ENCODE measurements at regions not wholly inside any gene's neighbourhood (a gene's known extent, or its start where the extent isn't known, plus 50 kb on each side); places are given as distances from the start of the nearest gene placed in this dataset.
A peak's percentile ranks its signal among the peaks of the same experiment; 100 is the strongest.

GRCh38 chr10:105700218-105700617, 1059.1 kb downstream of the SORCS3 start:
- TF ChIP-seq CTCF (IDR thresholded peaks at IDR 0.05; ENCODE audit: unreplicated experiment in 3 of 3), result no peak
- Mint-ChIP-seq H3K27ac (no peak overlapping the region), H3K9me3 (no peaks in the 10 kb centered on the region), H3K36me3 (ENCODE audit: low read depth) (no peaks in the 10 kb centered on the region), H3K27me3 (ENCODE audit: low read depth) (no peaks in the 10 kb centered on the region), H3K4me3 (no peak overlapping the region), H3K4me1 (no peaks in the 10 kb centered on the region)

- no peaks in the 10 kb centered on the region for H3K27me3 Mint-ChIP-seq (ENCODE audit: low read depth)
- H3K4me3 Mint-ChIP-seq, result no peak overlapping the region
- no peaks in the 10 kb centered on the region for H3K9me3 Mint-ChIP-seq
- no peak overlapping the region for H3K27ac Mint-ChIP-seq
- H3K36me3 Mint-ChIP-seq (ENCODE audit: low read depth), result no peaks in the 10 kb centered on the region
- no peaks in the 10 kb centered on the region for H3K4me1 Mint-ChIP-seq
- TF ChIP-seq CTCF (IDR thresholded peaks at IDR 0.05; ENCODE audit: unreplicated experiment in 3 of 3), result no peak
Observed at GRCh38 chr10:105699504-105699903, 1058.4 kb downstream of the SORCS3 start.

- H3K36me3 Mint-ChIP-seq (ENCODE audit: low read depth), result no peaks in the 10 kb centered on the region
- H3K27me3 Mint-ChIP-seq (ENCODE audit: low read depth), result no peaks in the 10 kb centered on the region
- no peaks in the 10 kb centered on the region for H3K4me1 Mint-ChIP-seq
- TF ChIP-seq CTCF (IDR thresholded peaks at IDR 0.05; ENCODE audit: unreplicated experiment in 3 of 3), result no peak
- H3K9me3 Mint-ChIP-seq, result no peaks in the 10 kb centered on the region
- no peak overlapping the region for H3K4me3 Mint-ChIP-seq
- H3K27ac Mint-ChIP-seq, result no peak overlapping the region
Observed at GRCh38 chr10:105698592-105698991, 1057.5 kb downstream of the SORCS3 start.

GRCh38 chr10:105697290-105697780, 1056.2 kb downstream of the SORCS3 start:
- no peak overlapping the region for H3K4me3 Mint-ChIP-seq
- no peak overlapping the region for H3K27ac Mint-ChIP-seq

GRCh38 chr10:105691811-105692210, 1050.7 kb downstream of the SORCS3 start:
- no peaks in the 10 kb centered on the region for H3K27me3 Mint-ChIP-seq (ENCODE audit: low read depth)
- no peak overlapping the region for H3K4me3 Mint-ChIP-seq
- no peaks in the 10 kb centered on the region for H3K4me1 Mint-ChIP-seq
- H3K9me3 Mint-ChIP-seq, result no peaks in the 10 kb centered on the region
- no peaks in the 10 kb centered on the region for H3K36me3 Mint-ChIP-seq (ENCODE audit: low read depth)
- peak; percentile 57 to 72 (median 57) for TF ChIP-seq CTCF (IDR thresholded peaks at IDR 0.05; ENCODE audit: unreplicated experiment in 3 of 3)
- no peak overlapping the region for H3K27ac Mint-ChIP-seq

More at GRCh38 chr10:105697290-105697780, 1056.2 kb downstream of the SORCS3 start:
- no peak for TF ChIP-seq CTCF (IDR thresholded peaks at IDR 0.05; ENCODE audit: unreplicated experiment in 3 of 3)
- no peaks in the 10 kb centered on the region for H3K9me3 Mint-ChIP-seq
- H3K36me3 Mint-ChIP-seq (ENCODE audit: low read depth), result no peaks in the 10 kb centered on the region
- no peaks in the 10 kb centered on the region for H3K4me1 Mint-ChIP-seq
- H3K27me3 Mint-ChIP-seq (ENCODE audit: low read depth), result no peaks in the 10 kb centered on the region

- Mint-ChIP-seq H3K9me3 (peaks cover 15% of the 10 kb centered on the region), H3K27ac (no peak overlapping the region), H3K4me1 (no peaks in the 10 kb centered on the region), H3K4me3 (no peak overlapping the region), H3K27me3 (ENCODE audit: low read depth) (no peaks in the 10 kb centered on the region), H3K36me3 (ENCODE audit: low read depth) (no peaks in the 10 kb centered on the region)
- no peak for TF ChIP-seq CTCF (IDR thresholded peaks at IDR 0.05; ENCODE audit: unreplicated experiment in 3 of 3)
Observed at GRCh38 chr10:105682911-105683310, 1041.8 kb downstream of the SORCS3 start.
